WTC11 (cell line): ENCODE measurements at regions not wholly inside any gene's neighbourhood (a gene's known extent, or its start where the extent isn't known, plus 50 kb on each side); places are given as distances from the start of the nearest gene placed in this dataset.

Experiments
- ATF1 ChIP-seq: sonication (generic); formaldehyde crosslinking; IDR thresholded peaks from 2 replicates; pipeline ENCODE4 v1.8.1; 2023; ENCODE audit warnings: mild to moderate bottlenecking, moderate library complexity, missing genetic modification reagents
- ATF2 ChIP-seq: sonication (generic); formaldehyde crosslinking; IDR thresholded peaks from 2 replicates; pipeline ENCODE4 v1.8.1; 2022; ENCODE audit warnings: low read depth, missing genetic modification reagents, borderline replicate concordance
- CTCF ChIP-seq: fragments of 200-600 bp; IDR thresholded peaks from 2 replicates; pipeline ENCODE4 v1.8.0; 2022; ENCODE audit warnings: antibody characterized with exemption
- JUN ChIP-seq: sonication (generic); formaldehyde crosslinking; IDR thresholded peaks from 2 replicates; pipeline ENCODE4 v1.8.0; 2023; ENCODE audit warnings: mild to moderate bottlenecking, missing genetic modification reagents
- MAX ChIP-seq: sonication (generic); formaldehyde crosslinking; IDR thresholded peaks from 2 replicates; pipeline ENCODE4 v1.8.0; 2022; ENCODE audit warnings: mild to moderate bottlenecking, missing genetic modification reagents
- NR1H2 ChIP-seq: sonication (generic); formaldehyde crosslinking; IDR thresholded peaks from 2 replicates; pipeline ENCODE4 v1.9.0; 2021; ENCODE audit warnings: mild to moderate bottlenecking, moderate library complexity, missing genetic modification reagents
- TCF7 ChIP-seq: sonication (generic); formaldehyde crosslinking; IDR thresholded peaks from 2 replicates; pipeline ENCODE4 v1.8.0; 2022; ENCODE audit warnings: mild to moderate bottlenecking, low read depth, missing genetic modification reagents, moderate library complexity
- TP53 ChIP-seq: sonication (generic); formaldehyde crosslinking; IDR thresholded peaks from 2 replicates; pipeline ENCODE4 v1.8.1; 2023; ENCODE audit warnings: mild to moderate bottlenecking, missing genetic modification reagents
- TF ChIP-seq, protein P1 (sequence below): sonication (generic); formaldehyde crosslinking; IDR thresholded peaks from 2 replicates; pipeline ENCODE4 v1.8.0; 2022; ENCODE audit warnings: mild to moderate bottlenecking, missing genetic modification reagents

GRCh38 chr14:54048736-54049135 is 92.1 kb upstream of the BMP4 start:
- TF ChIP-seq CTCF (no peak), TCF7 (CRISPR knock-in tag) (no peak), ATF1 (no peak), NR1H2 (CRISPR knock-in tag) (no peak), MAX (CRISPR knock-in tag) (no peak), TP53 (CRISPR knock-in tag) (no peak), ATF2 (no peak), JUN (CRISPR knock-in tag) (no peak)
- TF ChIP-seq, protein P1, sequence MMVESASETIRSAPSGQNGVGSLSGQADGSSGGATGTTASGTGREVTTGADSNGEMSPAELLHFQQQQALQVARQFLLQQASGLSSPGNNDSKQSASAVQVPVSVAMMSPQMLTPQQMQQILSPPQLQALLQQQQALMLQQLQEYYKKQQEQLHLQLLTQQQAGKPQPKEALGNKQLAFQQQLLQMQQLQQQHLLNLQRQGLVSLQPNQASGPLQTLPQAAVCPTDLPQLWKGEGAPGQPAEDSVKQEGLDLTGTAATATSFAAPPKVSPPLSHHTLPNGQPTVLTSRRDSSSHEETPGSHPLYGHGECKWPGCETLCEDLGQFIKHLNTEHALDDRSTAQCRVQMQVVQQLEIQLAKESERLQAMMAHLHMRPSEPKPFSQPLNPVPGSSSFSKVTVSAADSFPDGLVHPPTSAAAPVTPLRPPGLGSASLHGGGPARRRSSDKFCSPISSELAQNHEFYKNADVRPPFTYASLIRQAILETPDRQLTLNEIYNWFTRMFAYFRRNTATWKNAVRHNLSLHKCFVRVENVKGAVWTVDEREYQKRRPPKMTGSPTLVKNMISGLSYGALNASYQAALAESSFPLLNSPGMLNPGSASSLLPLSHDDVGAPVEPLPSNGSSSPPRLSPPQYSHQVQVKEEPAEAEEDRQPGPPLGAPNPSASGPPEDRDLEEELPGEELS = no peak
